CD14-positive monocyte (primary cell): ENCODE measurements at regions not wholly inside any gene's neighbourhood (a gene's known extent, or its start where the extent isn't known, plus 50 kb on each side); places are given as distances from the start of the nearest gene placed in this dataset.

Experiments
- DNase-seq, 3 donors: peaks; one replicate each; pipeline ENCODE4 v3.0.0-alpha.2; 2011 to 2022
- H2AFZ ChIP-seq: 2 replicates; pipeline ENCODE4 v1.6.0; 2012; ENCODE audit warnings: mild to moderate bottlenecking, low read depth, low read length, inconsistent platforms; ENCODE audit not compliant: insufficient read depth, poor library complexity, severe bottlenecking
- H3K27ac ChIP-seq, 2 donors: 1 replicate in 1 of 2; 2 replicates in 1 of 2; pipeline ENCODE4 v1.5.1; 2012 to 2013; ENCODE audit warnings: low read length in 2 of 2, control low read depth in 1 of 2, inconsistent platforms in 1 of 2, low read depth in 1 of 2, mild to moderate bottlenecking in 1 of 2
- H3K27me3 ChIP-seq, 2 donors: one replicate each; pipeline versions ENCODE4 v1.6.0 to v1.6.1; 2011 to 2013; ENCODE audit warnings: low read length in 2 of 2; ENCODE audit not compliant: control insufficient read depth in 2 of 2, insufficient read depth in 2 of 2
- H3K36me3 ChIP-seq, 2 donors: replicated peaks in 1 of 2; 1 replicate in 1 of 2; 2 replicates in 1 of 2; pipeline versions ENCODE4 v1.5.1 to v1.6.1; 2012 to 2013; ENCODE audit warnings: low read length in 2 of 2, control low read depth in 1 of 2, inconsistent platforms in 1 of 2, mild to moderate bottlenecking in 1 of 2; ENCODE audit not compliant: insufficient read depth in 2 of 2, control insufficient read depth in 1 of 2
- H3K4me1 ChIP-seq, 2 donors: 1 replicate in 1 of 2; 2 replicates in 1 of 2; pipeline versions ENCODE4 v1.5.1 to v1.6.1; 2012 to 2013; ENCODE audit warnings: low read length in 2 of 2, control low read depth in 1 of 2, inconsistent platforms in 1 of 2, mild to moderate bottlenecking in 1 of 2, moderate library complexity in 1 of 2; ENCODE audit not compliant: insufficient read depth in 2 of 2, control insufficient read depth in 1 of 2
- H3K4me2 ChIP-seq: replicated peaks from 2 replicates; pipeline ENCODE3; 2012; ENCODE audit warnings: low read length, moderate library complexity, mild to moderate bottlenecking; ENCODE audit not compliant: poor library complexity, severe bottlenecking; ENCODE audit errors: extremely low read depth
- H3K4me3 ChIP-seq, 3 experiments: fragments of 200-600 bp in 1 of 3; sonication (generic) in 1 of 3; replicated peaks in 1 of 3; 1 replicate in 2 of 3; 2 replicates in 1 of 3; pipeline ENCODE4 v1.5.1; 2011 to 2013; ENCODE audit warnings: low read length in 3 of 3, mild to moderate bottlenecking in 3 of 3, control low read depth in 2 of 3, low read depth in 2 of 3, inconsistent platforms in 1 of 3, moderate library complexity in 1 of 3
- H3K79me2 ChIP-seq: 2 replicates; pipeline ENCODE4 v1.6.0; 2012; ENCODE audit warnings: mild to moderate bottlenecking, control low read depth, inconsistent platforms, low read length, moderate library complexity; ENCODE audit not compliant: insufficient read depth
- H3K9ac ChIP-seq: 2 replicates; pipeline ENCODE4 v1.6.0; 2017; ENCODE audit warnings: low read length, mild to moderate bottlenecking; ENCODE audit not compliant: insufficient read depth, poor library complexity, severe bottlenecking
- H3K9me3 ChIP-seq, 2 donors: replicated peaks in 1 of 2; 1 replicate in 1 of 2; 2 replicates in 1 of 2; pipeline versions ENCODE4 v1.5.1 to v1.6.1; 2012 to 2013; ENCODE audit warnings: low read length in 2 of 2, control low read depth in 1 of 2; ENCODE audit not compliant: control insufficient read depth in 1 of 2, insufficient read depth in 1 of 2
- H4K20me1 ChIP-seq: 2 replicates; pipeline ENCODE4 v1.6.0; 2012; ENCODE audit warnings: mild to moderate bottlenecking, low read length, control low read depth, moderate library complexity; ENCODE audit not compliant: insufficient read depth
- H3K27ac Mint-ChIP-seq, 7 donors: one replicate each; pipeline ENCODE4 v1.8.0; 2020; ENCODE audit warnings: mild to moderate bottlenecking in 7 of 7, mixed read lengths in 7 of 7, moderate library complexity in 6 of 7, inconsistent platforms in 2 of 7
- H3K27me3 Mint-ChIP-seq, 3 donors: one replicate each; pipeline ENCODE4 v1.8.0; 2021 to 2022; ENCODE audit warnings: low read depth in 3 of 3, mild to moderate bottlenecking in 3 of 3, mixed read lengths in 3 of 3, moderate library complexity in 3 of 3, inconsistent platforms in 1 of 3
- H3K36me3 Mint-ChIP-seq, 2 donors: one replicate each; pipeline ENCODE4 v1.8.0; 2020; ENCODE audit warnings: mixed read lengths in 2 of 2, inconsistent platforms in 1 of 2, mild to moderate bottlenecking in 1 of 2
- H3K4me1 Mint-ChIP-seq: one replicate; pipeline ENCODE4 v1.8.0; 2020; ENCODE audit warnings: mild to moderate bottlenecking, mixed read lengths
- H3K4me3 Mint-ChIP-seq, 2 donors: one replicate each; pipeline ENCODE4 v1.8.0; 2020; ENCODE audit warnings: mild to moderate bottlenecking in 2 of 2, mixed read lengths in 2 of 2, moderate library complexity in 1 of 2
- H3K9me3 Mint-ChIP-seq, 7 donors: one replicate each; pipeline ENCODE4 v1.8.0; 2020 to 2022; ENCODE audit warnings: mixed read lengths in 7 of 7, mild to moderate bottlenecking in 6 of 7, moderate library complexity in 6 of 7, inconsistent platforms in 2 of 7
- WGBS: methylation state at CpG from one replicate; pipeline ENCODE4 v1.1.5; 2013; ENCODE audit warnings: missing lambda C conversion rate; ENCODE audit not compliant: insufficient coverage; 5-methylcytosine and 5-hydroxymethylcytosine counted together
- intact Hi-C, 2 donors: fragments of 100-400 bp; cut with micrococcal nuclease; formaldehyde crosslinking; loops; one replicate each; pipeline versions ENCODE4 v1.15.0 to v1.15.1; 2023
- TF ChIP-seq, protein P1 (sequence below): fragments of 200-600 bp; IDR thresholded peaks from one replicate; pipeline ENCODE4 v1.8.0; 2022; ENCODE audit warnings: antibody characterized with exemption, mild to moderate bottlenecking

DNA sequence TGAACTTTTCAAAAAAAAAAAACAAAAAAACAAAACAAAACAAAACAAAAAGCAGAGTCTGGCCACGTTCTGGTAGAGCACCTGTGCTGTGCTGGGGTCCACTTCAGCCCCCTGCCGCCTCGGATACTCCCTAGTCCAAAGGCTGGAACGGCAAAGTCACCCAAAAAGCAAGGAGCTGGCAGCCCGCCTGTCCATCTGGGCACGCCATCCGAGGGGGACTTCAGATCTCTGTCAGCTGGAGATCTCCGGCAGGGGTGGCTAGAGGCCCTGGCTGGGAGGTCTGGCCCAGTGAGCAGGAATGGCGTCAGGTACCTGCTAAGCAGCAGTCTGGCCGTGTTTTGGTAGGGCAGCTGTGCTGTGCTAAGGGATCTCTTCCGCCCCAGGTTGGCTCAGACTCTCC lies 152.3 kb upstream of the ZNF516 start:
- no peaks in the 10 kb centered on the region for H3K4me1 Mint-ChIP-seq
- TF ChIP-seq, protein P1, sequence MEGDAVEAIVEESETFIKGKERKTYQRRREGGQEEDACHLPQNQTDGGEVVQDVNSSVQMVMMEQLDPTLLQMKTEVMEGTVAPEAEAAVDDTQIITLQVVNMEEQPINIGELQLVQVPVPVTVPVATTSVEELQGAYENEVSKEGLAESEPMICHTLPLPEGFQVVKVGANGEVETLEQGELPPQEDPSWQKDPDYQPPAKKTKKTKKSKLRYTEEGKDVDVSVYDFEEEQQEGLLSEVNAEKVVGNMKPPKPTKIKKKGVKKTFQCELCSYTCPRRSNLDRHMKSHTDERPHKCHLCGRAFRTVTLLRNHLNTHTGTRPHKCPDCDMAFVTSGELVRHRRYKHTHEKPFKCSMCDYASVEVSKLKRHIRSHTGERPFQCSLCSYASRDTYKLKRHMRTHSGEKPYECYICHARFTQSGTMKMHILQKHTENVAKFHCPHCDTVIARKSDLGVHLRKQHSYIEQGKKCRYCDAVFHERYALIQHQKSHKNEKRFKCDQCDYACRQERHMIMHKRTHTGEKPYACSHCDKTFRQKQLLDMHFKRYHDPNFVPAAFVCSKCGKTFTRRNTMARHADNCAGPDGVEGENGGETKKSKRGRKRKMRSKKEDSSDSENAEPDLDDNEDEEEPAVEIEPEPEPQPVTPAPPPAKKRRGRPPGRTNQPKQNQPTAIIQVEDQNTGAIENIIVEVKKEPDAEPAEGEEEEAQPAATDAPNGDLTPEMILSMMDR: no peak
- Histone ChIP-seq H4K20me1 (no peaks in the 10 kb centered on the region), H3K9me3 (no peaks in the 10 kb centered on the region), H3K36me3 (no peaks in the 10 kb centered on the region), H3K9ac (no peak overlapping the region), H2AFZ (no peak overlapping the region), H3K27ac (no peak overlapping the region), H3K4me3 (no peak overlapping the region), H3K79me2 (no peaks in the 10 kb centered on the region), H3K4me2 (no peak overlapping the region), H3K4me1 (no peaks in the 10 kb centered on the region), H3K27me3 (peaks cover 0 to 3% of the 10 kb centered on the region in 2 donors)
- H3K4me3 Mint-ChIP-seq: no peak overlapping the region
- H3K36me3 Mint-ChIP-seq: no peaks in the 10 kb centered on the region
- H3K27ac Mint-ChIP-seq: no peak overlapping the region
- peaks cover 3 to 24% (median 21%) of the 10 kb centered on the region in 3 donors for H3K27me3 Mint-ChIP-seq
- DNase-seq: no peak
- intact Hi-C loops: no loop called here
- peaks cover 0 to 8% (median 0%) of the 10 kb centered on the region in 7 donors for H3K9me3 Mint-ChIP-seq
- WGBS: 97% methylated on average over 11 of the region's 11 CpGs

DNA sequence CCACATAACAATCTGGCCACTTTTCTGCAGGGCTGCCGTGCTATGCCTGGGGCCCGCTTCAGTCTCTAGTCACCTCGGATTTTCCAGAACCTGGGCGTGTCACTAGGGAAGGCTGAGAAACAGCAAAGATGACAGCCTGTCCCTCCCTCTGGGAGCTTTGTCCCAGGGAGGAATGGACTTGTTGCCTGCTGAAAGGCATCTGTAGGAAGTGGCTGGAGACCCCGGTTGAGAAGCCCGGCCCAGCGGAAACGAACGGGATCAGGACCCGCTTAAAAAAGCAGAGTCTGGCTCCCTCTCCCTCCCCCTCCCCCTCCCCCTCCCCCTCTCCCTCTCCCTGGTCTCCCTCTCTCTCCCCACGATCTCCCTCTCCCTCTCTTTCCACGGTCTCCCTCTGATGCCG lies 149.5 kb upstream of the ZNF516 start:
- Histone ChIP-seq H3K9me3 (no peaks in the 10 kb centered on the region), H3K4me1 (no peaks in the 10 kb centered on the region), H3K27me3 (no peaks in the 10 kb centered on the region), H3K4me2 (no peak overlapping the region), H2AFZ (no peak overlapping the region), H3K27ac (no peak overlapping the region), H4K20me1 (no peaks in the 10 kb centered on the region), H3K4me3 (no peak overlapping the region), H3K79me2 (no peaks in the 10 kb centered on the region), H3K9ac (no peak overlapping the region), H3K36me3 (no peaks in the 10 kb centered on the region)
- TF ChIP-seq, protein P1: no peak
- H3K36me3 Mint-ChIP-seq: no peaks in the 10 kb centered on the region
- H3K27ac Mint-ChIP-seq: no peak overlapping the region
- H3K4me1 Mint-ChIP-seq: no peaks in the 10 kb centered on the region
- no peak for DNase-seq
- peaks cover 0 to 3% (median 0%) of the 10 kb centered on the region in 7 donors for H3K9me3 Mint-ChIP-seq
- peaks cover 2 to 15% (median 10%) of the 10 kb centered on the region in 3 donors for H3K27me3 Mint-ChIP-seq
- H3K4me3 Mint-ChIP-seq: no peak overlapping the region
- WGBS: 88% methylated on average over 9 of the region's 13 CpGs
- intact Hi-C loops: no loop called here
